ENCODE measurements at regions not wholly inside any gene's neighbourhood (a gene's known extent, or its start where the extent isn't known, plus 50 kb on each side); places are given as distances from the start of the nearest gene placed in this dataset.

DNA sequence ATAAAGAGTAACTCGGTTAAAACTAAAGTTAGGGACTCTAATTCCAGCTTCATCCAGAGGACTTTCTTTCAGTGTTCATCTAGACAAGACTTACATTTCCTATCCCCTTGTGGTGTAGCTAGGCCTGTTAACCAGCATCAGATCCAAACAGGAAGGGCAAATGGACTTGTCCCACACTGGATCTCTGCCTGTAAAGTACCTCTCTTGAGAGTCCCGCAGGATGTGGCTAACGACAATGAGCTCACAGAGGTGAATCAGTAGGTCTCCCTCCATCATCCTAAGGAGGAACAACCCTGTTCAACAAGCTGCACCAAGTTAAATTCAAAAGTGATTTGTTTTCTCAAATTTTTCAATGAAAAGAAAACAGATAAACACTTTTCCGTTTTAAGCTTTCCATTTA is 412.3 kb upstream of the RGPD4 start:
- DNase-seq (ENCODE audit: extremely low read depth, insufficient read length) = no peak
- no peak for TF ChIP-seq CTCF (IDR thresholded peaks at IDR 0.05; ENCODE audit: insufficient read depth, low read length, poor library complexity, severe bottlenecking)
- no peak overlapping the region for H3K4me3 ChIP-seq (replicated peaks; ENCODE audit: low read depth, low read length)
- H3K36me3 ChIP-seq (ENCODE audit: control insufficient read depth, insufficient read depth, low read length) = no peaks in the 10 kb centered on the region
- H3K27me3 ChIP-seq (replicated peaks; ENCODE audit: control insufficient read depth, insufficient read depth, low read length) = no peaks in the 10 kb centered on the region

- DNase-seq (ENCODE audit: extremely low read depth, insufficient read length) = no peak
- Histone ChIP-seq H3K27me3 (replicated peaks; ENCODE audit: control insufficient read depth, insufficient read depth, low read length) (no peaks in the 10 kb centered on the region), H3K36me3 (ENCODE audit: control insufficient read depth, insufficient read depth, low read length) (no peaks in the 10 kb centered on the region), H3K4me3 (replicated peaks; ENCODE audit: low read depth, low read length) (no peak overlapping the region)
- no peak for TF ChIP-seq CTCF (IDR thresholded peaks at IDR 0.05; ENCODE audit: insufficient read depth, low read length, poor library complexity, severe bottlenecking)
Measured at GRCh38 chr2:107418708-107419107, 408.0 kb upstream of the RGPD4 start.

DNA sequence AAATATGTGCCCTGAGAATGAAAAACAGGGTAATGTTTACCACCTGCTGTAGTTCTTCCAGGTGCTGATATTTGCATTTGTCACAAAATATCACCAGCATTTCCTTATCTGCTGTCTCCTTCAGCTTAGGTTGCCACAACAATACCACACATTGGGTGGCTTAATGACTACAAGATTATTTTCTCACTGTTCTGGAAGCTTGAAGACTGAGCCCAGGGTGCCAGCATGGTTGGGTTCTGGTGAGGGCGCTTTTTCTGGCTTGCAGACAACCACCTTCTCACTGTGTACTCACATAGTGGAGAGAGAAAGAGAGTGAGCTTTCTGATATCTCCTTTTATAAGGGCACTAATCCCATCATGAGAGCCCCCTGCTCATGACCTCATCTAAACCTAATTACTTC is 407.5 kb upstream of the RGPD4 start:
- no peak for DNase-seq (ENCODE audit: extremely low read depth, insufficient read length)
- no peaks in the 10 kb centered on the region for H3K27me3 ChIP-seq (replicated peaks; ENCODE audit: control insufficient read depth, insufficient read depth, low read length)
- no peaks in the 10 kb centered on the region for H3K36me3 ChIP-seq (ENCODE audit: control insufficient read depth, insufficient read depth, low read length)
- no peak overlapping the region for H3K4me3 ChIP-seq (replicated peaks; ENCODE audit: low read depth, low read length)
- no peak for TF ChIP-seq CTCF (IDR thresholded peaks at IDR 0.05; ENCODE audit: insufficient read depth, low read length, poor library complexity, severe bottlenecking)

GRCh38 chr2:107428781-107429180 is 397.9 kb upstream of the RGPD4 start:
- no peak for DNase-seq (ENCODE audit: extremely low read depth, insufficient read length)
- H3K36me3 ChIP-seq (ENCODE audit: control insufficient read depth, insufficient read depth, low read length) = no peaks in the 10 kb centered on the region
- no peak overlapping the region for H3K4me3 ChIP-seq (replicated peaks; ENCODE audit: low read depth, low read length)
- no peak for TF ChIP-seq CTCF (IDR thresholded peaks at IDR 0.05; ENCODE audit: insufficient read depth, low read length, poor library complexity, severe bottlenecking)
- H3K27me3 ChIP-seq (replicated peaks; ENCODE audit: control insufficient read depth, insufficient read depth, low read length) = no peaks in the 10 kb centered on the region

DNA sequence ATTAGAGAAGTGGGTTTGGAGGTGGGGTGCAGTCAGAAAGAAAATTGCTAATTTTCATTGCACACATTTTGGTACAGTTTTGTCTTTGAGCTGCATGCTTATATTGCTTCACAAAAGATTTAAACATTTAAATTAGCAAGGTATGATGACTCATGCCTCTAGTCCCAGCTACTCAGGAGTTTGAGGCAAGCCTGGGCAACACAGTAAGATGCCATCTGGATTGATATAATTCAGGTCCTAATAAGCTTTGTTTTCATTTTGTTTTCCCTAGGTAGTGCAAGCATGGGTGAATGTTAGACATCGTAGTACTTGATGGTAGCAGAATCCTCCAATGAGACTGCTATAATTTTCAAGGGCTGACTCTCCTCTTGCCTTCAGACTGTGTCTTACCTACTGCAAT is 396.7 kb upstream of the RGPD4 start:
- no peak overlapping the region for H3K4me3 ChIP-seq (replicated peaks; ENCODE audit: low read depth, low read length)
- H3K36me3 ChIP-seq (ENCODE audit: control insufficient read depth, insufficient read depth, low read length) = no peaks in the 10 kb centered on the region
- no peak for DNase-seq (ENCODE audit: extremely low read depth, insufficient read length)
- no peaks in the 10 kb centered on the region for H3K27me3 ChIP-seq (replicated peaks; ENCODE audit: control insufficient read depth, insufficient read depth, low read length)
- no peak for TF ChIP-seq CTCF (IDR thresholded peaks at IDR 0.05; ENCODE audit: insufficient read depth, low read length, poor library complexity, severe bottlenecking)

- Histone ChIP-seq H3K27me3 (replicated peaks; ENCODE audit: control insufficient read depth, insufficient read depth, low read length) (no peaks in the 10 kb centered on the region), H3K4me3 (replicated peaks; ENCODE audit: low read depth, low read length) (no peak overlapping the region), H3K36me3 (ENCODE audit: control insufficient read depth, insufficient read depth, low read length) (no peaks in the 10 kb centered on the region)
- no peak for TF ChIP-seq CTCF (IDR thresholded peaks at IDR 0.05; ENCODE audit: insufficient read depth, low read length, poor library complexity, severe bottlenecking)
- DNase-seq (ENCODE audit: extremely low read depth, insufficient read length) = no peak
Measured at GRCh38 chr2:107430596-107431266, 396.0 kb upstream of the RGPD4 start.

All from GM06990 (cell line).